Sigmoid colon (tissue), 4 donors: ENCODE measurements at regions not wholly inside any gene's neighbourhood (a gene's known extent, or its start where the extent isn't known, plus 50 kb on each side); places are given as distances from the start of the nearest gene placed in this dataset.

Experiments
- CTCF ChIP-seq, 4 experiments: fragments of 450-650 bp in 3 of 4; fragments of 200-600 bp in 1 of 4; IDR thresholded peaks; one replicate each; pipeline ENCODE4 v1.5.1; 2016 to 2019; ENCODE audit warnings: antibody characterized with exemption in 4 of 4, mild to moderate bottlenecking in 3 of 4, moderate library complexity in 2 of 4
- EP300 ChIP-seq, 4 donors: sonication (generic); formaldehyde crosslinking; IDR thresholded peaks; one replicate each; pipeline ENCODE4 v1.6.1; 2017; ENCODE audit warnings: antibody characterized with exemption in 4 of 4
- POLR2A ChIP-seq, 2 donors: fragments of 450-650 bp; IDR thresholded peaks; one replicate each; pipeline ENCODE4 v1.6.1; 2016; ENCODE audit warnings: antibody characterized with exemption in 2 of 2, mild to moderate bottlenecking in 2 of 2, moderate library complexity in 2 of 2

GRCh38 chr1:88060112-88060673, 623.9 kb upstream of the PKN2 start:
- TF ChIP-seq CTCF (IDR thresholded peaks at IDR 0.05) (no peak), EP300 (IDR thresholded peaks at IDR 0.05) (no peak), POLR2A (IDR thresholded peaks at IDR 0.05) (no peak)
